Kidney capillary endothelial cell (primary cell): ENCODE measurements at regions not wholly inside any gene's neighbourhood (a gene's known extent, or its start where the extent isn't known, plus 50 kb on each side); places are given as distances from the start of the nearest gene placed in this dataset.

Experiments
- DNase-seq: peaks from one replicate; pipeline ENCODE4 v3.0.0-alpha.2; 2018; ENCODE audit warnings: low spot score

GRCh38 chr11:121793916-121794315 lies 322.1 kb downstream of the BLID start:
- DNase-seq, result no peak

DNA sequence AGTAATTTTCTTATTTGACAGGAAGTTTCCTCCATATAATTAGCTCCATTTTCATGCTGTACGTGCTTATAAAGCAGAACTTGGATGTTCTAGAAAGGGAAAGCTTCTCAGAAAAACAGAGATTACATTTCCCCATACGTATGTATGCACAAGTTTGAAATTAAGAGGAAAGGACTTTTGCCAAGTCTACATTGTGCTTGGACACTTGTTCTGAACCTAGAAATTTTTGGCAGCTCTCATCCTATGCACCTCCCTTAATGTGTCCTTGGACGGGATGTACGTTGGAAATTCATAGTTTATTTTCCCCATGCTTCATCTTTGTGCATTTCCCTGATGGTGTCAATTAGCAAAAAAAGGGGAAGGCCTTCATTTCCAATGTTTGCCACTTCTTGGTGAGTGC lies 322.7 kb downstream of the BLID start:
- no peak for DNase-seq

DNA sequence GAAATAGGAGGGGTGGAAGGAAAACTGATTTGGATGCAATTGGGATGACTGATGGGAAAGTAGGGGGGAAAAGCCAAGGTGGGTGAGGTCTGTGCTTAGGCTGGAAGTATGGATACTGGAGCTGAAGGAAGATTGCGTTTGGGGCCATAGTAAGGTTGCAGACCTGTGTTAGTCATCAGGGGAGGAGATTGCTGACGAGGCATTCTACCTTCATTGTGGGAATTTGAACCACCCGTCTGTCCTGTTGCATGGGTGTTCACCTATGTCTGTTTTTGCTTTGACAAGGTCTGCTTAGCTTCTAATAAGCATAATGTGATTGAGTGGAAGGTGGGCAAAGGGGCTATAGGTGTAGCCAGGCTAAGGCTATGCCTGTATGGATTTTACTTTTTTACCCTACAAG lies 323.8 kb downstream of the BLID start:
- no peak for DNase-seq

DNA sequence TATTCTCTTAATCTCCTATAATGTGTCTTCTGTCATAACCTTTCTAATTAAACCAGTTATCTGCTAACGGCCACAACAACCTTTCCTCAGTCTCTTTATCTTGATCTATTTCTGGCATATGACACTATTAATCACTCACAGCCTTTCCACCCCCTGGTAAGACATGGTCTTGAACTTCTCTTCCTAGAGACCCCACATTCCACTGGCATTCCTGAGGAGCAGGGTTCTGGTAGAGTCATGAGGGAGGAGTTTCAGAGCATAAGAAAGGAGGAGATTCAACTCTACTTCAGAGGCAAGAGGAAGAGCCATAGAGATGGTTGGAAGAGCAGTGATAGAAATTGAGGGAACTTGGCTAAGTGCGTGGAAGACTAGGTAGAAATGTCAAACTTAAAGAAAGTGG lies 325.6 kb downstream of the BLID start:
- no peak for DNase-seq

DNA sequence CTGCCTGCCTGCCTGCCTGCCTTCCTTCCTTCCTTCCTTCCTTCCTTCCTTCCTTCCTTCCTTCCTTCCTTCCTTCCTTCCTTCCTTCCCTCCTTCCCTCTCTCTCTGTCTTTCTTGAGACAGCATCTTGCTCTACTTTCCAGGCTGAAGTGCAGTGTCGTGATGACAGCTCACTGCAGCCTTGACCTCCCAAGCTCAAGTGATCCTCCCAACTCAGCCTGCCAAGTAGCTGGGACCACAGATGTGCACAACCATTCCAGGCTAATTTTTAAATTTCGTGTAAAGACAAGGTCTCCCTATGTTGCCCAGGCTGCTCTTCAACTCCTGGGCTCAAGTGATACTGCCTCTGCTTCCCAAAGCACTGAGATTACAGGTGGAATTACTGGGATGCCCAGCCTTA lies 328.2 kb upstream of the SORL1-AS1 start:
- no peak for DNase-seq

- no peak for DNase-seq
Observed at GRCh38 chr11:121777056-121777455, 324.3 kb upstream of the SORL1-AS1 start.

DNA sequence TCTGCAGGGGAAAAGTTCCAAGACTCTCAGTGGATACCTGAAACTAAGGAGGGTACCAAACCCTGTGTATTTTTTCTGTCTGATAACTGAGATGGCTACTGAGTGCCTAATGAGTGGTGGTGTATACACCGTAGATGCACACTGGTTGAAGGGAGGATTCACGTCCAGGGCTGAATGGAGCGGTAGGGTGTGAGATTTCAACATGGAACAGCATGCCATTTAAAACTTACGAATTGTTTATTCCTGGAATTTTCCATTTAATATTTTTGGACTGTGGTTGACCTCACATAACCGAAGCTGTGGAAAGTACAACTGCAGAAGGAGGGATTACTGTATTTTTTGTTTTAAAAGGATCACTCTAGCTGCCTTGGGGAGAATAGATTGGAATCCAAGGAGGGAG lies 322.5 kb upstream of the SORL1-AS1 start:
- no peak for DNase-seq

- DNase-seq, result no peak
Observed at GRCh38 chr11:121773076-121773475, 320.3 kb upstream of the SORL1-AS1 start.

DNA sequence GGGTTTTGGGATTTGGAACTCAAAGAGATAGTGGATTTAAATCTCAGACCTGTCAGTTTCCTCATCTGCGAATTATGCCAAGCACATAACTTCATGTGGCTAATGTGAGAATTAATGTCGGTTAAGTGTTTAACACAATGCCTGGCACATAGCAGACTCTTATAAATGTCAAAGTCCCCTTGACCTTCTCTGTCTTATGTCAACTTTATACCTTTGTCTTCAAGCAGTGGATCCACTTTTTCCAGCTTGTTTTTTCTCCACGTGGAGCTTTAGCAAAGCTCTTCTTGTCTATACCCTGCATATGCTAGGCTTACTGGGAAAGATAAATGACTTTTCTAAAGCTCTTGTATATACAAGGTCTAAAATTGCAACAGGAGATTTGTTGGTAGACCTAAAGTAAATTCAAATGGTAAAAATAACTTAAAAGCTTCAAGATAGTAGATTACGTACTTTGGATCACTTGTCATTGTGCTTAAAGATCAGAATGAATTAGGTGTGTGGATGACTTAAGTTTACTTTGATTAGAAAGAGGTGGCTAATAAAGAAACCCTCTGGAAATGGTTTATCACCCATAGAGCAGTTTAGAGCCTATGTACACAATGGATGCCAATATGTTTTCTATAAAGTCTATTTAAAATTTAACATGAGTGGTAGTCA lies 318.3 kb upstream of the SORL1-AS1 start:
- no peak for DNase-seq

- DNase-seq, result no peak
Observed at GRCh38 chr11:121769191-121769590, 316.4 kb upstream of the SORL1-AS1 start.

DNA sequence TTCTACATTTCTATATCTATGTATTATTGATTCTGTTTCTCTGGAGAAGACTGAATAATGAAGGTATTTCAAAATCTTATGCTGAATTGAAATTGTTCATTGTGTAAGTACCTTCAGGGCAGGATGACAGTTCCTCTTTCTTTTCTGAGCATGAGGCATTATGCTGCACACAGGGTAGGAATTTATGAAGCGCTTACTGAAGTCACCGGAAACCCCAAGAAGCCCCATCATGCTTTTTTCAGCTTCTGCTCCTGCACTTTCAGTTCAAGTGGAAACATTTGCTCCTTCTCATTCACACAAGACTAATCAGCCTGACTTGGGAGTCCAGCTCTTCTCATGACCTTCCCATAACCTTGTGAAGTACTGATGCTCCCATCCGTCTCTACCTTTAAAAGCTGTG lies 314.7 kb upstream of the SORL1-AS1 start:
- DNase-seq, result no peak

DNA sequence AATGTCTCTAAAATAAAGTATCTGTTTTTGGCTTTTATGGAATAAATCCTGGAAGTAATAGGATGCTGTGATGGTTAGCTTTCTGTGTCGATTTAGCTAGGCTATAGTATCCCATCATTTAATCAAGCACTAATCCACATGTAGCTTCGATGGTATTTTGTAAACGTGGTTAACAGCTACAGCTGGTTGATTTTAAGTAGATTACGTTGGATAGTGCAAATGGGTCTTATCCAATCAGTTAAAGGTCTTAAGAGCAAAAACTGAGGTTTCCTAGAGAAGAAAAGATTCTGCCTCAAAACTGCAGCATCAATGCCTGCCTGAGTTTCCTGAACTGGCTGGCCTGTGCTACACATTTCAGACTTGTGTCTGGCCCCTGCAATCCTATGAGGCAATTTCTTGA lies 314.2 kb upstream of the SORL1-AS1 start:
- no peak for DNase-seq

DNA sequence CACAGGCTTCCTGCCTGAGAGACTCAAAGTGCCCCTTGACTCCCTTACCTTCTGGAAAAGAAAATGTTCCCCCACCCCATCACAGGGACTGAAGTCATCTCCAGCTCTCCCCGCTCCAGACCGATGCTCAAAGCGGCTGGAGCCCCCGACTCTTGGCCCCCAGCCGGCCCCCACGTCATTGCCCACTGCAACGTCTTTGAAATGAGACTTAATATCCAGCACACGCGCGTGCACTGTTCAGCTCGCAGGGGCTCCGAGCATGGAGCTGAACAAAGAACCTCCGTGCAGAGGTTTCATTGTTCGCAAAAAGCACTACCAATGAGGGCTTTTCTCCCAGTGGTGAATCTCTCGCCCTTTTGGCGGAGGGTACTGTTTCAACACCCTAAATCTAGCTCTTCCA lies 313.4 kb upstream of the SORL1-AS1 start:
- no peak for DNase-seq

GRCh38 chr11:121763526-121763925 lies 310.8 kb upstream of the SORL1-AS1 start:
- DNase-seq, result no peak

GRCh38 chr11:121762820-121763219 lies 310.1 kb upstream of the SORL1-AS1 start:
- no peak for DNase-seq

DNA sequence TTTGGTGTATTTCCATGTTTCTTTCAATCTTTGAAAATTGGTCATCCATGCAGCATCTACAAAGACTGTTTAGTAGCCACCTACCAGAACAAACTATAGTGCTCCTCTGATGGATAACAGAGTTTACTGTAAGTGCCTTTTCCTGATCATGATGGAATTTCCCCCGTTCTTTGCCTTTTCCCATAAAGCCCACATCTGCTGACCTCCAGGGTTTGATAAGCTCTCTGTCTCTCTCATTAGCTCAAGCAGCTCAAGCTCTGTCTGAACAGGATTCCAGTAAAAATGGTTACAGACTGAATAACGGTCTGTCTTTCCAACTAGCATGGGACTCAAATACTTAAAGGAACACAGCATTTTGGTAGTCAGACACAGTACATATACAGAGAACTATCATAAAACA lies 308.4 kb upstream of the SORL1-AS1 start:
- no peak for DNase-seq

DNA sequence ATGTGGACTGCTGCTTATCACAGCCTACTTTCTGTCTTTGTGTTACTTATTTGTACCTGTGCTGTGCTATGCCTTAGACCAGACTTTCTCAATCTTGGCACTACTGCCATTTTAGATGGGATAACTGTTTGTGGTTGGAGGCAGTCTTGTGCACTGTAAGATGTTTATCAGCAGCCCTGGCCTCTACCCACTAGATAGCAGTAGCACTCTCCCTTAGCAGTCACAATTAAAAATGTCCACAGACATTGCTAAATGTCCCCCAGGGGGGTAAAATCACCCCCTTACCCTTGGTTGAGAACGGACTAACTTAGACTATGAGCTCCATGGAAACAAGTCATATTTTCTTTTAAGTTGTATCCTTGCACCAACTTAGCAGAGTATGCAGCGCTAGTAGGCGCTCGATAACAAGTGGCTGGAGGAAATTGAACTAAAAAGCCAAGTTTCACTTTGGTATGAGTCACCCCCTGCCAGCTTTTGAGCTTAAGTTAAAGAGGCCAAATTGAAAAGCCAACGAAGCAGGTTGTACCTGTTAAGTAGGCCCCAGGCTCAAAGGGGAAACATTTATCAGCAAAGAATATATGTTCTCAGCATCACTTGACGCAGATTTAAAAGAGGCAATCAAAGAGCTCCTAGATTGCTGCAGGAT lies 304.8 kb upstream of the SORL1-AS1 start:
- no peak for DNase-seq

DNA sequence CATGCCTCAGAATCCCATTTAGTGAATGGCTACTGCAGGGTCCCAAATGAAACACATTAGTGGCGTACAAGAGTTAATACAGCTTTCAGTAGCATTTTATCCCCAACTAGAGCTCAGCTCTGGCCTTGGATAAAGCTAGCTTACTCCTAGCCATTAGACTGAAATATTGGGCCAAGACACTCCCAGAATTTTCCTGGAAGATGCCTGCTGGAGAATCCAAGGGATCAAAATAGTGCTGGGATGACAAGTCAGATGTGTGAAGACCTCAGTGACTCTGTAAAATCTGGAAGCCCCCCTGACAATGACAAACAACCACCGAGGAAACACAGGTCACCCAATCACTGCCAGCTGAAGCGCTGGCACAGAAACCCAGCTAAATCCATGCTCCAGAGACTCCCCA lies 303.1 kb upstream of the SORL1-AS1 start:
- no peak for DNase-seq

GRCh38 chr11:121755191-121755590 lies 302.4 kb upstream of the SORL1-AS1 start:
- DNase-seq, result no peak

DNA sequence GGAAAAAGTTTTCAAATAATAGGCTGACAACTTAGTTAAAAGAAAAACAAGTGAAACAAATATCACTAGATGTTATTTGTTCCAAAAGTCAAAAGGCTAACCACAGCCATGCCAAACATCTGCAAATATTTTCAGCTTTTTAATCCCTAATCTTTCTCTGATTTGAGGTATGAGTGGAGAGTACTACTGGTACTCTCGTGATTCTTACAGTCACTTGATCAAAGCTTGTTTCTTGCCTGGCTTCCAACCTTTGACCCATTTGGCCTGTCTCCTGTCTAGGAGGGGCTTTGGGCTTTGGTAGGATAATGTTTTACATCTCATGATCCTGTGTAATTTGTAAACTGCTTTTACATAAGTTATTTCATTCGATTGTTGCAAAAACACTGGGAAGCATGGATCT lies 301.8 kb upstream of the SORL1-AS1 start:
- DNase-seq, result no peak

DNA sequence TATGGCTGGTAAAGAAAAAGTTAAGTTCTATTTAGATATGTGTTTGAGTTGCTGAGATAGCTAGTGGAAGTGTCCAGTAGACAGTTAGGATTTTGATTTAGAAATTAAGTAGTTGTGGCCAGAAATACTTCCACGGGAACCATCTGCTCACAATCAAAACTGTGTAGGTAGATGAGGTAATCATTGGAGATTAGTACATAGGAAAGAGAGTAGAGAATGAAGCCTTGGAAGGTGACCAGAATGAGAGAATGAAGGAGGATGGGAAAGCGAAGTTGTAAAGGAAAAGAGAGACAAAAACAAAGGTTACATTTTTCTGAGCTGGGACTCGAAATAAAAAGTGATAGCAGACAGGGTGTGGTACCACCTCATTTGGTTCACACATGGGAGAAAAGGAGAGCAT lies 296.9 kb upstream of the SORL1-AS1 start:
- DNase-seq, result no peak

GRCh38 chr11:121748068-121748467 lies 295.3 kb upstream of the SORL1-AS1 start:
- DNase-seq, result no peak

DNA sequence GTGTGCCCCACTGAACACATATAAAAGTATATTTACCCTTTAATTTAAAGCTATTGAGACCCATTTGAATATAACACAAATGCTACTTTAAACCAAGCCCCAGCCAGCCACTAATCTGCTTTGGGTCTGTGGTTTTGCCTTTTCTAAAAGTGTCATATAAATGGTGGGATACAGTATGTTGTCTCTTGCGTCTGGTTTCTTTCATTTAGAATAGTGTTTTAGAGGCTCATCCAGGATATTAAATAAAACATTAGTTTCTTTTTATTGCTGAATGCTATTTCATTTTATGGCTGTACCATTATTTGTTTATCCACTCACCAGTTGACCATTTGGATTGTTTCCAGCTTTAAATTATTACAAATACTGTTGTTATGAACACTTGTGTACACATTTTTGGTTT lies 290.5 kb upstream of the SORL1-AS1 start:
- no peak for DNase-seq

DNA sequence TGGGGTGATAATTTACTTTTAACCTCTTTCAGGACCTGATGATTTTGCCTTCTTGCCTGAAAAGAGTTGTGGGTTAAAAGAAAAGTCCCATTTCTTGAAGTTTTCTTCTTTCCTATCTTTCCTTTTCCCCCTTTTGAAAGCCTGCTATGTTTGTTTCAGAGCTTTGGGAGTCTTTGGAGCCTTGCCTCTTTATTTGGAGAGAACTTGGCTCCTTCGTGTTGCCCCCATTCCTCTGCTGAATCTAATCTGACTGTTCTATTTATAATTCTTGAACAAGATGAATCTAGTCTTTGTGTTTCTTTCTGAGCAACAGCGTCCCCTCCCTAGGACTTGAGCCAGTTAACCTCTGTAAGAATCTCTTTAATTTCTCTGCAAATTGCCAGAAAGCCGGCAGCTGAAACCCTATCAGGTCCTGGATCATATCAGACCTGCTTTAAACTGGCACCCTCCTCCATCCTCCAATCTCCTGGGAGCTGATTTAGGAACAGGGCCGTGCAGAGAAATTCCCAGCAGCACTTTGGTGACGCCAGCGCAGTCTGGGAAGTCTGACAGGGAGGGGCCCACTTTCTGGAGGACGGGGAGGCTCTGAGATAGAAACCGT lies 289.1 kb upstream of the SORL1-AS1 start:
- no peak for DNase-seq
